SU-DHL-6 (cell line): ENCODE measurements at regions not wholly inside any gene's neighbourhood (a gene's known extent, or its start where the extent isn't known, plus 50 kb on each side); places are given as distances from the start of the nearest gene placed in this dataset.

Source experiments
- CTCF ChIP-seq: fragments of 200-600 bp; sonication (generic); IDR thresholded peaks from one replicate; pipeline ENCODE4 v1.5.1; 2017; ENCODE audit warnings: antibody characterized with exemption, mild to moderate bottlenecking, low read length, moderate library complexity; ENCODE audit not compliant: insufficient read depth, poor library complexity, severe bottlenecking
- EZH2phosphoT487 ChIP-seq: fragments of 200-600 bp; sonication (generic), shearing (Covaris generic); conservative IDR thresholded peaks from 2 replicates; pipeline ENCODE4 v1.6.1; 2018; ENCODE audit warnings: mild to moderate bottlenecking, antibody characterized with exemption, low read length, moderate library complexity, mixed read lengths

- TF ChIP-seq CTCF (no peak), EZH2phosphoT487 (no peak)
Measured at GRCh38 chr13:81762449-81762848, 1421.5 kb upstream of the SPRY2 start.
